ENCODE measurements at regions not wholly inside any gene's neighbourhood (a gene's known extent, or its start where the extent isn't known, plus 50 kb on each side); places are given as distances from the start of the nearest gene placed in this dataset.
A peak's percentile ranks its signal among the peaks of the same experiment; 100 is the strongest.

GRCh38 chr4:170854097-170854496, 764.3 kb upstream of the AADAT start:
- BruUV-seq (replicated peaks): no TSS peak
- no peaks in the 10 kb centered on the region for H3K36me3 Mint-ChIP-seq (ENCODE audit: insufficient read depth, unreplicated experiment)
- H3K27ac Mint-ChIP-seq (ENCODE audit: unreplicated experiment): no peak overlapping the region
- intact Hi-C loops (cut with micrococcal nuclease; ENCODE audit: unreplicated experiment): loop anchor here (5.0 kb wide), 1 partner anchor 597 kb away; no protein-coding TSS in a partner anchor
- H3K4me3 Mint-ChIP-seq (ENCODE audit: low read depth, unreplicated experiment): no peak overlapping the region
- no peaks in the 10 kb centered on the region for H3K4me1 Mint-ChIP-seq (ENCODE audit: low read depth, unreplicated experiment)
- no peak for DNase-seq
- peaks cover 8% of the 10 kb centered on the region for H3K9me3 Mint-ChIP-seq (ENCODE audit: low read depth, unreplicated experiment)
- H3K27me3 Mint-ChIP-seq (ENCODE audit: unreplicated experiment): no peaks in the 10 kb centered on the region
- CTCF ChIA-PET: interaction anchor here (1.3 kb wide), 1 partner anchor 265 kb away, joined by 8 read pairs; no protein-coding TSS in a partner anchor
- TF ChIP-seq CTCF (IDR thresholded peaks at IDR 0.05; ENCODE audit: unreplicated experiment): no peak

- H3K4me1 Mint-ChIP-seq (ENCODE audit: low read depth, unreplicated experiment): no peaks in the 10 kb centered on the region
- no peak overlapping the region for H3K4me3 Mint-ChIP-seq (ENCODE audit: low read depth, unreplicated experiment)
- BruUV-seq (replicated peaks): no TSS peak
- intact Hi-C loops (cut with micrococcal nuclease; ENCODE audit: unreplicated experiment): loop anchor here (1.0 to 5.0 kb wide), 2 partner anchors 264 to 596 kb away; no protein-coding TSS in a partner anchor
- peak; percentile 67 for DNase-seq
- no peaks in the 10 kb centered on the region for H3K36me3 Mint-ChIP-seq (ENCODE audit: insufficient read depth, unreplicated experiment)
- peak; percentile 50 for TF ChIP-seq CTCF (IDR thresholded peaks at IDR 0.05; ENCODE audit: unreplicated experiment)
- CTCF ChIA-PET: interaction anchor here (1.3 kb wide), 1 partner anchor 264 kb away, joined by 8 read pairs; no protein-coding TSS in a partner anchor
- peaks cover 8% of the 10 kb centered on the region for H3K9me3 Mint-ChIP-seq (ENCODE audit: low read depth, unreplicated experiment)
- H3K27me3 Mint-ChIP-seq (ENCODE audit: unreplicated experiment): no peaks in the 10 kb centered on the region
- no peak overlapping the region for H3K27ac Mint-ChIP-seq (ENCODE audit: unreplicated experiment)
These were observed 763.8 kb upstream of the AADAT start for GRCh38 chr4:170853422-170854021.

- DNase-seq: no peak
- Mint-ChIP-seq H3K27me3 (ENCODE audit: unreplicated experiment) (no peaks in the 10 kb centered on the region), H3K4me3 (ENCODE audit: low read depth, unreplicated experiment) (no peak overlapping the region), H3K9me3 (ENCODE audit: low read depth, unreplicated experiment) (peaks cover 9% of the 10 kb centered on the region), H3K36me3 (ENCODE audit: insufficient read depth, unreplicated experiment) (no peaks in the 10 kb centered on the region), H3K27ac (ENCODE audit: unreplicated experiment) (no peak overlapping the region), H3K4me1 (ENCODE audit: low read depth, unreplicated experiment) (no peaks in the 10 kb centered on the region)
- TF ChIP-seq CTCF (IDR thresholded peaks at IDR 0.05; ENCODE audit: unreplicated experiment): no peak
- intact Hi-C loops (cut with micrococcal nuclease; ENCODE audit: unreplicated experiment): loop anchor here (5.0 kb wide), 1 partner anchor 593 kb away; no protein-coding TSS in a partner anchor
- BruUV-seq (replicated peaks): no TSS peak
- CTCF ChIA-PET: no interaction called here
These were observed 760.2 kb upstream of the AADAT start for GRCh38 chr4:170849969-170850368.

- CTCF ChIA-PET: no interaction called here
- Mint-ChIP-seq H3K36me3 (ENCODE audit: insufficient read depth, unreplicated experiment) (no peaks in the 10 kb centered on the region), H3K27ac (ENCODE audit: unreplicated experiment) (peak overlapping the region; percentile 73), H3K9me3 (ENCODE audit: low read depth, unreplicated experiment) (peaks cover 3% of the 10 kb centered on the region), H3K4me3 (ENCODE audit: low read depth, unreplicated experiment) (no peak overlapping the region), H3K4me1 (ENCODE audit: low read depth, unreplicated experiment) (peaks cover 10% of the 10 kb centered on the region), H3K27me3 (ENCODE audit: unreplicated experiment) (no peaks in the 10 kb centered on the region)
- BruUV-seq (replicated peaks): no TSS peak
- no peak for TF ChIP-seq CTCF (IDR thresholded peaks at IDR 0.05; ENCODE audit: unreplicated experiment)
- DNase-seq: no peak
- intact Hi-C loops (cut with micrococcal nuclease; ENCODE audit: unreplicated experiment): no loop called here
These were observed 738.0 kb upstream of the AADAT start for GRCh38 chr4:170827562-170828274.
